K562 (cell line): ENCODE measurements at regions not wholly inside any gene's neighbourhood (a gene's known extent, or its start where the extent isn't known, plus 50 kb on each side); places are given as distances from the start of the nearest gene placed in this dataset.

Source experiments
- BRD4 ChIP-seq: fragments of 200-600 bp; sonication (generic); IDR thresholded peaks from 2 replicates; pipeline ENCODE4 v1.6.1; 2017; ENCODE audit warnings: inconsistent platforms
- CBX8 ChIP-seq: fragments of 200-600 bp; sonication (generic); IDR thresholded peaks from 2 replicates; pipeline ENCODE4 v1.6.1; 2012; ENCODE audit warnings: borderline replicate concordance, mixed run types, low read depth, mild to moderate bottlenecking, moderate library complexity, mixed read lengths, low read length, control low read depth, inconsistent platforms; ENCODE audit not compliant: poor library complexity, severe bottlenecking; ENCODE audit errors: extremely low read depth
- EGR1 ChIP-seq: fragments of 450-650 bp; conservative IDR thresholded peaks from 2 replicates; pipeline ENCODE4 v1.6.1; 2017; ENCODE audit warnings: mild to moderate bottlenecking
- ESRRA ChIP-seq: fragments of 450-650 bp; IDR thresholded peaks from 2 replicates; pipeline ENCODE4 v1.6.1; 2014; ENCODE audit warnings: low read depth, mild to moderate bottlenecking, moderate library complexity, borderline replicate concordance
- GABPB1 ChIP-seq: sonication (generic); formaldehyde crosslinking; IDR thresholded peaks from 2 replicates; pipeline ENCODE4 v1.8.0; 2022; ENCODE audit warnings: mild to moderate bottlenecking, missing genetic modification reagents
- MAFK ChIP-seq: IDR thresholded peaks from 2 replicates; pipeline ENCODE4 v1.6.1; 2011; ENCODE audit warnings: low read length, improper control_type of control experiment
- MAZ ChIP-seq, 2 experiments: fragments of 450-650 bp in 1 of 2; sonication (generic) in 1 of 2; formaldehyde crosslinking; IDR thresholded peaks in 1 of 2; conservative IDR thresholded peaks in 1 of 2; 2 replicates each; pipeline versions ENCODE4 v1.4.0 to v1.5.0; 2020; ENCODE audit warnings: mild to moderate bottlenecking in 1 of 2, missing genetic modification reagents in 1 of 2
- ZBTB5 ChIP-seq: fragments of 450-650 bp; IDR thresholded peaks from 2 replicates; pipeline ENCODE4 v1.6.1; 2017; ENCODE audit warnings: antibody characterized with exemption
- ZNF134 ChIP-seq: fragments of 250-450 bp; sonication (Bioruptor Pico); conservative IDR thresholded peaks from 2 replicates; pipeline ENCODE4 v1.4.0; 2020
- ZNF696 ChIP-seq: fragments of 250-450 bp; sonication (Bioruptor Pico); conservative IDR thresholded peaks from 2 replicates; pipeline ENCODE4 v1.4.0; 2020; ENCODE audit warnings: mild to moderate bottlenecking, moderate library complexity
- ZNF76 ChIP-seq: fragments of 250-450 bp; sonication (Bioruptor Pico); IDR thresholded peaks from 2 replicates; pipeline ENCODE4 v1.4.0; 2020; ENCODE audit warnings: mild to moderate bottlenecking, moderate library complexity, borderline replicate concordance
- TF ChIP-seq, protein P1 (sequence below): fragments of 450-650 bp; IDR thresholded peaks from 2 replicates; pipeline ENCODE4 v1.6.1; 2014; ENCODE audit warnings: low read depth, mild to moderate bottlenecking, moderate library complexity, borderline replicate concordance
- TF ChIP-seq, protein P2 (sequence below): fragments of 450-650 bp; IDR thresholded peaks from 2 replicates; pipeline ENCODE4 v1.6.1; 2016; ENCODE audit warnings: borderline replicate concordance
- TF ChIP-seq, protein P3 (sequence below), 3 experiments: fragments of 200-800 bp in 1 of 3; fragments of 250-450 bp in 1 of 3; fragments of 450-650 bp in 1 of 3; sonication (Bioruptor Pico) in 1 of 3; sonication (Bioruptor generic) in 1 of 3; formaldehyde crosslinking in 1 of 3; IDR thresholded peaks; 2 replicates each; pipeline versions ENCODE4 v1.6.1 to v1.8.0; 2016 to 2022; ENCODE audit warnings: mild to moderate bottlenecking in 2 of 3, missing genetic modification characterization in 2 of 3, missing compliant biosample characterization in 1 of 3, moderate library complexity in 1 of 3

DNA sequence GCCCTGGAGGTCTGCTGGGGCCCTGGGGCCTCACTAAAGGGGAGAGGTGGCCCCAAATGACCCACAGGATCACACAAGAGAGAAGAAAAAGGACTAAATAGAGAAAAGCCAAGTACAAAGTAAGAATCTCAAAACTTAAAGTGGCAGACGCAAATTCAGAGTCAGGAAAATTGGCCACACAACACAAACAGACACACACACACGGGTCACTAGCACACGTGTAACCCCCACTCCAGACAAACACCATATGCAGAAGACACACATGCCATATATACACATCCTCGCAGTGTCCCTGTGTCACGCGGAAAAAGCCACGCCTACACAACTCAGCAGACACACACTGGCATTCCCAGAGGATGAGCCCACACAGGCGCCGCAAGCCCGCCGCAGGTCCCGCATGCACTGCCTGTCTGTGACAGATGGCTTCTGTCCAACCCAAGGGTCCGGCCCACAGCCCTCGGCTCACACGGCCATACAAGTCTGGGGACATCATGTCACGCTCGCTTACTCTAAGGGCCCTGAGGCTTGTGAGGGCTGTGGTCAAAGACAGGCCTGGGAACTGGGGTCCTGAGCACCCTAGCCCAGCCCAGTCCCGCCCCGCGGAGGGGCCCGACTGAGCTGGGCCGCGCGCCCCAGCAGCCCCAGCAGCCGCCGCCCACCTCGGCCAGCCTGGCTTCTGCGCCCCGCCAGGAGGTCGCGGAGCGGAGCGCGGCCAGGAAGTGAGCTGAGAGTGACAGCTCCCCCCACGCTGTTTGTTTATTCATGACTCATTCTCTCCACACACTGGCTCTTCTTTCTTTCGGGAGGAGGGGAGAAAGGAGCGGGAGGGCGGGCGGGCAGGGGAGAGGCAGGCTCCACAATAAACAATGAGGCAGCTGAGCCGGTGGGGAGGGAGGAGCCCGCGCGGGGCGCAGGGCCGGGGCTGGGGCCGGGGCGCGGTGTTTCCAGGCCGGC is 95.5 kb upstream of the ZMIZ1 start (continued):
- no peak for TF ChIP-seq ZBTB5
- TF ChIP-seq ZNF696 = no peak
- peak; percentile 53 for TF ChIP-seq EGR1
- TF ChIP-seq ESRRA = peak; percentile 43; the same call in 1 of the 2 replicates
- peak; percentile 91 for TF ChIP-seq ZNF76
- TF ChIP-seq, protein P1, sequence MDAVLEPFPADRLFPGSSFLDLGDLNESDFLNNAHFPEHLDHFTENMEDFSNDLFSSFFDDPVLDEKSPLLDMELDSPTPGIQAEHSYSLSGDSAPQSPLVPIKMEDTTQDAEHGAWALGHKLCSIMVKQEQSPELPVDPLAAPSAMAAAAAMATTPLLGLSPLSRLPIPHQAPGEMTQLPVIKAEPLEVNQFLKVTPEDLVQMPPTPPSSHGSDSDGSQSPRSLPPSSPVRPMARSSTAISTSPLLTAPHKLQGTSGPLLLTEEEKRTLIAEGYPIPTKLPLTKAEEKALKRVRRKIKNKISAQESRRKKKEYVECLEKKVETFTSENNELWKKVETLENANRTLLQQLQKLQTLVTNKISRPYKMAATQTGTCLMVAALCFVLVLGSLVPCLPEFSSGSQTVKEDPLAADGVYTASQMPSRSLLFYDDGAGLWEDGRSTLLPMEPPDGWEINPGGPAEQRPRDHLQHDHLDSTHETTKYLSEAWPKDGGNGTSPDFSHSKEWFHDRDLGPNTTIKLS = peak; percentile 56; the same call in 1 of the 2 replicates
- TF ChIP-seq MAFK = 0 out of 2 replicates have a peak, but pooled peaks have one; percentile 4
- TF ChIP-seq, protein P2, sequence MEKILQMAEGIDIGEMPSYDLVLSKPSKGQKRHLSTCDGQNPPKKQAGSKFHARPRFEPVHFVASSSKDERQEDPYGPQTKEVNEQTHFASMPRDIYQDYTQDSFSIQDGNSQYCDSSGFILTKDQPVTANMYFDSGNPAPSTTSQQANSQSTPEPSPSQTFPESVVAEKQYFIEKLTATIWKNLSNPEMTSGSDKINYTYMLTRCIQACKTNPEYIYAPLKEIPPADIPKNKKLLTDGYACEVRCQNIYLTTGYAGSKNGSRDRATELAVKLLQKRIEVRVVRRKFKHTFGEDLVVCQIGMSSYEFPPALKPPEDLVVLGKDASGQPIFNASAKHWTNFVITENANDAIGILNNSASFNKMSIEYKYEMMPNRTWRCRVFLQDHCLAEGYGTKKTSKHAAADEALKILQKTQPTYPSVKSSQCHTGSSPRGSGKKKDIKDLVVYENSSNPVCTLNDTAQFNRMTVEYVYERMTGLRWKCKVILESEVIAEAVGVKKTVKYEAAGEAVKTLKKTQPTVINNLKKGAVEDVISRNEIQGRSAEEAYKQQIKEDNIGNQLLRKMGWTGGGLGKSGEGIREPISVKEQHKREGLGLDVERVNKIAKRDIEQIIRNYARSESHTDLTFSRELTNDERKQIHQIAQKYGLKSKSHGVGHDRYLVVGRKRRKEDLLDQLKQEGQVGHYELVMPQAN = peak; percentile 85
- peak; percentile 50; the same call in 1 of the 2 replicates for TF ChIP-seq GABPB1
- no peak for TF ChIP-seq CBX8
- TF ChIP-seq, protein P3, sequence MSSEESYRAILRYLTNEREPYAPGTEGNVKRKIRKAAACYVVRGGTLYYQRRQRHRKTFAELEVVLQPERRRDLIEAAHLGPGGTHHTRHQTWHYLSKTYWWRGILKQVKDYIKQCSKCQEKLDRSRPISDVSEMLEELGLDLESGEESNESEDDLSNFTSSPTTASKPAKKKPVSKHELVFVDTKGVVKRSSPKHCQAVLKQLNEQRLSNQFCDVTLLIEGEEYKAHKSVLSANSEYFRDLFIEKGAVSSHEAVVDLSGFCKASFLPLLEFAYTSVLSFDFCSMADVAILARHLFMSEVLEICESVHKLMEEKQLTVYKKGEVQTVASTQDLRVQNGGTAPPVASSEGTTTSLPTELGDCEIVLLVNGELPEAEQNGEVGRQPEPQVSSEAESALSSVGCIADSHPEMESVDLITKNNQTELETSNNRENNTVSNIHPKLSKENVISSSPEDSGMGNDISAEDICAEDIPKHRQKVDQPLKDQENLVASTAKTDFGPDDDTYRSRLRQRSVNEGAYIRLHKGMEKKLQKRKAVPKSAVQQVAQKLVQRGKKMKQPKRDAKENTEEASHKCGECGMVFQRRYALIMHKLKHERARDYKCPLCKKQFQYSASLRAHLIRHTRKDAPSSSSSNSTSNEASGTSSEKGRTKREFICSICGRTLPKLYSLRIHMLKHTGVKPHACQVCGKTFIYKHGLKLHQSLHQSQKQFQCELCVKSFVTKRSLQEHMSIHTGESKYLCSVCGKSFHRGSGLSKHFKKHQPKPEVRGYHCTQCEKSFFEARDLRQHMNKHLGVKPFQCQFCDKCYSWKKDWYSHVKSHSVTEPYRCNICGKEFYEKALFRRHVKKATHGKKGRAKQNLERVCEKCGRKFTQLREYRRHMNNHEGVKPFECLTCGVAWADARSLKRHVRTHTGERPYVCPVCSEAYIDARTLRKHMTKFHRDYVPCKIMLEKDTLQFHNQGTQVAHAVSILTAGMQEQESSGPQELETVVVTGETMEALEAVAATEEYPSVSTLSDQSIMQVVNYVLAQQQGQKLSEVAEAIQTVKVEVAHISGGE (CRISPR knock-in tag; IDR thresholded peaks at IDR 0.05) = peak in 2 of 3 experiments; percentile 33 to 44; a peak in 2 of 6 replicates
- peak; percentile 84 to 87 for TF ChIP-seq MAZ (CRISPR knock-in tag; conservative IDR thresholded peaks at IDR 0.05 in 1 of 2, IDR thresholded peaks at IDR 0.05 in 1 of 2)
- TF ChIP-seq ZNF134 (CRISPR knock-in tag) = no peak; the same call in 1 of the 2 replicates
- TF ChIP-seq BRD4 = peak; percentile 75; the same call in 1 of the 2 replicates
